ENCODE measurements at regions not wholly inside any gene's neighbourhood (a gene's known extent, or its start where the extent isn't known, plus 50 kb on each side); places are given as distances from the start of the nearest gene placed in this dataset.

DNA sequence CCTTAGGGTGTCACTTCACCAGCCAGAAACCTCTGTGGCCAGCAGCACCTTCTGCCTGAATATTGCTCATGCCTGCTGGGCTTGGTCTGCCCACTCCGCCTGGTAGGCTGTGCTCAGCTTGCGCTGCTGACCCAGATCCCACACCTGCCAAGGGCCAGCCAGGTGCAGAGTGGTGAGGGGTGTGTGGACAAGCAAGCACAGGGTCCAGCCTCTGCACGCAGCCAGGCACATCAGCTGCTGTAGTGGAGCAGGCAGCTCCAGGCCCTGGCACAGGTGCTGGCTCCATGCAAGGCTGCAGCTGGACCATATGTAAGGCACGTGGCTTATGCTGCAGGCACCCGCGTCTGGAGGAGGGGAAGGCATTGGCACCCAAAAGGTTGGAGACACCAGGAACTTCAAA, 567.4 kb downstream of the INHBA start:
- no peak for DNase-seq

DNA sequence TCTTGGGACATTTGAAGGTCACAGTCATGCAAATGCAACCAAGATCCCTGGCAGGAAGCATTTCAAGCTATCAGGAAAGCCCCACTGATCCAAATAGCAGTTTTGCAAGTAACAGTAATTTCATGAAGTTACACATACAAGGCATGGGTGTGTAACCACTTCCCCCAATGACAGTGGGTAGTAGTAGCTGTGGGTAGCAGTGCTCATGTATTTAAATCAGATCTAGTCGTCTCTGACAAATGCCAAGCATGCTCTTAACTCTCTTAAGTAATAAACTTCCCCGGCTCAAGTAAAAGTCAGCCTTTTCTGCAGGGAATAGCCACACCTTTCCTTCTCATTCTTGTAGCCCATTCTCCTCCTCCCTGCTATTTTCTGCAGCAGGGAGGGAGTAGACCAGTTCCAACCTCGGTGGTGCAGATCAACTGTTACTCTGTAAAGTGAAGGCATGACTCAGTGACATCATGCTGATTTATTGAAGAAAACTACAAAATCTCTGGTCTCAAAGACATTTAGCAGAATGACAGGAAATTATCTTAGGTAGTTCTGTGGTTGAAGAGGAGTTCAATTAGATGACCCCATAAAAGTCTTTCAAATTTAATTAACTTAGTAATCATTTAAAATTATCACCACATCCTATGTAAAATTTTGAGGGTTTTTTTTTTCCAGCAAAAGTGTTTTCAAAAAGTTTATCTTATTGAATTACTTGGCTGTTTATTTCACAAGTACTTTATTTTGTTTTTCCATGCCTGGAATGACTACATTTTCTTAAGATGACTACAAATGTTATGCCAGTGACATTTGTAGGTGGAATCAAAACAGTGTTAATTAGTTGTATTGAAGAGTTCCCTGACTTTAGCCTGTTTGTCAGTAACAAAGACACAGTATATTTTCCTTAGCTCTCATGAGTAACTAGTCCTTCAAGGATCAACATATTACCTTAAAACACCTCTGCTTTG, 568.3 kb downstream of the INHBA start:
- no peak for DNase-seq

DNA sequence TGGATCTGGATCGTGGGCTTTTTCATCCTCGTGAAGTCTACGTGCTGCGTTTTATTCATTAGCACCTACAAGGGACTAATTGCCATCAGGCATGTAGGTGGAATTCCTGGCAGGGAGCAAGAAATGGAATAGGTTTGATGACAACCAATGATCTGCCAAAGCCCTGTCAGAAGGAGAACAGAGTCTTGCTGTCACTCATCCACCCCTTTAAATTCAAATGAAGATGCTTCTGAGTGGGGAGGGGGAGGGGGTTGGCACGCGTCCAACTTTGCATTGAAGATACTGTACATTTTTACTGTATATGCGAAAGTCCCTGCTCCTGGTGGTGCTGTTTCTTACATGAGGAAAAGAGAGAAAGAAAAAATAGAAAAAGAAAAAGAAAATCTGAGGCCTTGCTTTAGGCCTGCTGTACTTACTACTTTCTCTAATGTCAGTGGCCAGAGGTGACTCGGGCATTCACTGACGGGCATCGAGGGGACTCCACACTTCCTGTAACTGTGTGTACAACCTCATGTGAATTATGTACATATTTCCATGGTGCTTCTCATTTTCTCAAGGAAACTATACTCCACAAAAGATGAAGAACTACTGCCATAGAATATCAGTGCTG, 569.1 kb downstream of the INHBA start:
- DNase-seq: peak in 1 of 51 donors; percentile 15

DNA sequence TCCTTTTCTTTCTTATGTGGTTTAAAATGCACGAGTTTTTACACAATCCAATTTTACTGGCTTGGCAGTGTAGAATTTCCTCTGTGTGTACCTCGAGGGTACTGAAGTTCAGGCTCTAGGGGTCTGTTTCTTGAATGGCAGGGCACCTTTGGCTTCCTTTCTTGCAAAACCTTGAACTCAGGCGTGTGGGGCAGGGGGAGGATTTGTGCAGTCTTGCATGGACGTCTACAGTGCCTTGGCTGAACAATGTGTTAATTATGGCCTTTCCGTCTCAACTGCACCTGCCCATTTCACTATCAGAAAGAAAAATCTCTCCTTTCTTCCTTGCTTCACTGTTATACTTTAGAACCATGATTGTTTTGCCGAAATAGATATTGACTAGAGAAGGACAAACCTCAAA, 570.9 kb downstream of the INHBA start:
- no peak for DNase-seq

DNA sequence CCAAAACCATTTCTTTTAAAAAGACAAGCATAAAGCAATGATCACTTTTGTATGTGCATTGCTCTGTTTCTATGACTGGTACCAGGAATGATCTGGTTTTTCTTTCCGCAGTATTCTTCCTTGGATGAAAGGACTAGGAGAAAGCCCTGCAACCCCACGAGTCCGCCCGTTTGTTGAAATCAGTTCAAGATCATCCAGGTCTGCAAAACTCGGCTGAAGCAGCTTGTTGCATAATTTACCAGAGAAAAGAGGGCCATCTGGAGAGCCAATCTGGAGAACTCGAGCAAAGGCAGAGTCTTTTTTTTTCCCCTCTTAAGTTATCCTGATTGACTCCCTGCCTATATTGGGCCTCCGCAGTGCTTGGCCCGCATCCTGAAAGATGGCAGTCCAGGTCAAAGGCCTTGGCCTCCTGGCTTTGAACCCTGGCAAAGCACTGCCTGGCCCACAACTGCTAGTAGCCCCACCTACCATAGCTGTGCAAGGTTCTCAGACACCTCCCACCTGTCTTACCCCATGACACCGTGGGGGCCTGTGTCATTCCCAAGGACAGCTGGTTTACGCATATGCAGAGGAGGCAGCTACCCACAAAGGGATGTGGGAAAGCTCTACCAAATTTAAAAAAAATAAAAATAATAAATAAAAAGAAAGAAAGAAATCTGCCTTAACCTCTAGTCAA, 572.2 kb downstream of the INHBA start:
- DNase-seq: no peak

DNA sequence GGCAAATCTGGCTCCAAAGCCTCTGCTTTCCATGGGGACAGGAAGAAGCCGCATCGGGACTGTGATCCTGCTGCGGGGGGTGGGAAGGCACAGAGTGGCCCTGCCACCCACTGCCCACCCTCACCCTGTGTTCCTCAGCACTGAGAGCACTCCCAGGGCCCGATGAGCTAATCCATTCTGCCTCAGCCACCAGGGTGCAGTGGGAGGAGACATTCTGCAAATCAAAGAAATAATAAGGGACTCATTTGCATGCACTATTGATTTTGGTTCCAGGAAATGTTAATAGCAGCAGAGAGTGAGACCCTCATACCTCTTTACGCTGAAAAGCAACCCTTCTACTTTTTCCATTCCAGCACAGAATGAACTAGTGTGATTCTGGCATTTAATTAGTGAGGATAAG, 572.8 kb downstream of the INHBA start:
- no peak for DNase-seq

DNA sequence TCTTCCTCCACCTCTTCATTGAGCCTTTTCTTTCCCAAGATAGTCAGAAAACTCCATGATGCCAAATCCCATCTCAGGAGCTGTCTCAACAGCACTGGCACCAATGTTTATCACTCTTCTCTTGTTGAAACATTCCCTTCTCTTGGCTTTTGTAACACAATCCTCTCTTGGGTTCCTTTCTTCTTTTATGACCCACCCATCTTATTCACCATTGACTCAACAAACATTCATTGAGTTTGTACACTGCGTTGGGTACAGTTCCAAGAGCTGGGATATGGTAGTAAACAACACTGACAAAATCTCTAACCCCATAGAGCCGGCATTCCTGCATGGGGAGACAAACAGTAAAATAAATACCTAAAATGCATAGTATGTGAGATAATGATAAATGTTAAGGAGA, 577.5 kb downstream of the INHBA start:
- DNase-seq: no peak

DNA sequence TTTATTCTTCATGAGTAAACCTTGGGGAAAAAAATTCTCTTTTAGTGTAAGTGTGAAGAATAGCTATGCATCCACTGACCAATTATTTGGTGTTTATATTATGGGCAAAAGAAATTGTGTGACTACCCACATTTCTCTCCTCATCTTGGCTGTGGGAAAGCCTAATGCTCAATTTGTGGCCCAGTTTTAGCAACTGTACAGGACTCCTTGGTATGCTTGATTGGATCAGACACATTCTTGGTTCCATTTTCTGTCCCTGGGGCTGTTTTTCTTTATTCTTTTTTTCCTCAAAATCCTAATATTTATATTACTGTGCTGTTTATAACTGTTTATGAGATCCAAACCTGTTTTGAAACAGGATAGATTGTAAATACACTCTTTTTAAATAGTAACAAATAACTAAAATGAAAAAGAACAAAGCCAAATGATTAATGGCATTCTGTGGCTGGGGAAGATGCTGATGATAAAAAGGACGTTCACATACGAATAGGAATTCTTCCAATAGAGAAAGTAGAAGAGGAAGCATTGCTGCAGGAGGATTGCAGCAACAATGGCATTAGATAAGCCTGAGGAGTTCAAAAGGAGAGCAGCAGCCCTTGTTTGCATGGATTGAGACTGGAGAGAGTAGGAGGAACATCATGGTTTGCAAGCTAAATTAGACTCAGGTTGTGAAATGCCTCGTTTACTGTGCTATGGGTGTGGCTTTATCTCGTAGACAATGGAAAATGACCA, 580.5 kb downstream of the INHBA start:
- DNase-seq: no peak

DNA sequence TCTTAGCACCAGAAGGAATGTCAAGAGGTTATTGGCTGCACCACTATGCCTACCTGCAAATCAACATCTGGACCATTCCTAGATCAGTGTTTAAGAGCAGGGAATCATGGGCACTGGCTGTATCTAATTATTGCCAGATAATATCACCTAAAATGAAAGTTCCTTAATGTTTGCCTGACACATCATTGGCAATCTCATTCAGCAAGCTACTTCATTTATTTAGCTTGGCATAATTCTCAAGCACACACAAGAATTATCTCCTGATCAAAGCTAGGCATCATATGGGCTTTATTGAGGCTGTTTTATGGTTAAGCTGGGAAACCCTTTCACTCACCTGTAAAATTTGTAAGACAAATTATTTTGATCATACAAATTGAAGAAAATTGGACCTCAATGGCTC, 581.7 kb downstream of the INHBA start:
- no peak for DNase-seq

DNA sequence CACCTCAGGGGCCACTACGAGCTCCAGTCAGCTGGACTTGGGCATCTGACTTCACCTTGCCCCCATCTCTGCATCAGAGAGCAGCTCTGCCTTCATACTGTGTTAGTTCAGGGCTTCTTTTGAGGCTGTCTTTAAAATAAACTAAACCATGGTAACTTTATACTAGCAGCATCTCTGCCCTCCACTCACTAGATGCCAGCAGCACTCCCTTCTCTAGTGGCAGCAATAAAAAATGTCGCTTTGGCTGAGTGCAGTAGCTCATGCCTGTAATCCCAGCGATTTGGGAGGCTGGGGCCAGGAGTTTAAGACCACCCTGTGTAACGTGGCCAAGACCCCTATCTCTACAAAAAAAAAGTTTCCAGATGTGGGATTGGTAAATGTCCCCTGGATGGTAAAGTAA, 584.4 kb downstream of the INHBA start:
- DNase-seq: no peak

DNA sequence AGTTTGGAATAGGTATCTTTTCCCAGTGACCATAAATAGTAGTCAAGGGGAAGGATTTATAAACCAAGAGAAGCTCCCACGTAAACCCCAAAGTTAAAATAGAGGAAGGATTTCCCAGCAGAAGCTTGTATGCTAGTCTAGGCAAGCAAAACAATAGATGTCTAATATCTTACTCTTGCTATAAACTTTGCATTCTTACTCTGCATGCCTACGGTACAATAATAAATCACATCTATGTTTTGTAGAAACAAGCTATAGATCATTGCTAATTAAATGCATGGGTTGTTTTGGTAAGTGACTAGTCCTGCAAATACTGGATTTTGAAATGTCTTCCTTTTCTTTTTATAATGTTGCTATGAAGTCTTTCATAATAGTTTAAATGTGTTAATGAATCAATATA, 585.5 kb downstream of the INHBA start:
- DNase-seq: no peak

DNA sequence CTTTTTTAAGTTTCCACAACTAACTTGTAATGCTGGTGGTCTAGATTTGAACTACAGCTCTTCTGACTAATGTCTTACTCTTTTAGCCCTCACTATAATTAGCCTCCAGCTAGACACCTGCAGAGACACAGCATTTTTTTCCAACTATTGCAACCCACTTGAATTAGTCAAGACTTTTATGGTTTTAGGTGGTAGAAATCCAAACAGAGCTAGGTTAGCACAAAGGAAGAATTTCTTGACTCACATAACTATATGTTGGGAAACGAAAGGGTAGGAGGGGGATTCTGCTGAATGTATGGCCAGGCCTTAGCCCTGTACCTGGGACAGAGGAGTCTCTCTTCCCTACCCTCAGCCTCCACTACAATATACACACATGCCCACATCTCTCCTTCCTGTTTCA, 586.1 kb downstream of the INHBA start:
- DNase-seq: no peak

DNA sequence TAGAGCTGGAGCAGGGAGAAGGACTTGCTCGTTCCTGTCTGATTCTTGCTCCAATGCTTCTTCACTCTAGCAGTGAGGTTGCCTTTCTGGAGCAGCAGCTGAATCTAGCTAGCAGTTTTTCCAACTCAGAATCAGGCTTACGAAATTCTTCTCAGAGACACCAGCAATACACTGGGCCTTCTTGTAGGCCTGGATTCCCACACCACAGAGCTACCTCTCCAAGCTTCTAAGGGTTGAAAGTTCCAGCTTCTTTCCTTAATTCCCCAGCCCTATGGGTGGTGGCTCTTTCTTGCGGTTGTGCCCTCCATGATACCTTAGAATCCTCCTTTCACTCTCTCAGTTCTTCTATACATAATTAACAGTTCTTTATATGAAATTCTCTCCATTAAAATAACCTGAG, 586.6 kb downstream of the INHBA start:
- DNase-seq: no peak

DNA sequence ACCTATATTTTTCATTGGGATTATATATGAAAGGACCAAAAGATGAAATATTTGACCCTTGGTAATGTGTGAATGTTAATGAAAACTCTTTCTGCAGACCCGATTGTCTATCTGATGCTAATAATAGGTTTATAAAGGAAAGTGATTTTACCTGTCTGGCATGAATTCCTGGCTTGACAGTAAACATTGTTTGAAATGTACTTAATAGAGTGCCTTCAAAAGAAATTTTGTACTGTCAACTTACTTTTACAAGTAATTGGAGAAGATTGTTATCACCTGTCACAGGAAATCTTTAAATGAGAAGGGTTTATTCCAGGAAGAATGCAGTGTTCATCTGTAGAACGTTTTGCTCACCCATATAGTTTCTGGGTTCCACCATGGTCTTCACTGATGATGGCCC, 588.2 kb downstream of the INHBA start:
- DNase-seq: no peak

DNA sequence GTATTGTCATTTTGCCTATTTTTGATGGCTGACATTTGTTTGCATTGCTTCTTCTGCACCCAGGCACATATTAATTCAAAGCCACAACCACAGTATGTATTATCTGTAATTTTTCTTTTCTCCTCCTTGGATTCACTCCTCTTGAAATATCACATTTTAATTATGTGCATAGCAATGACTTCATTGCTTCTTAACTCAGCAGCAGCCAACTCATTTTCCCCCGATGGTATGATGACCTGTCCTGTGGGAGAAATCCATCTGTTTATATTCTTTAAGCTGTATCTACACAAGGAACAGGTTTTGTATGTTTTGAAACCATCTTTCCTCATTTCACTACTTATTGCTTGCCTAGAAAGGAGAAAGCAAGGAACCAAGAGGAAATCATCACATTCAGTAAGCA, 588.8 kb downstream of the INHBA start:
- no peak for DNase-seq

DNA sequence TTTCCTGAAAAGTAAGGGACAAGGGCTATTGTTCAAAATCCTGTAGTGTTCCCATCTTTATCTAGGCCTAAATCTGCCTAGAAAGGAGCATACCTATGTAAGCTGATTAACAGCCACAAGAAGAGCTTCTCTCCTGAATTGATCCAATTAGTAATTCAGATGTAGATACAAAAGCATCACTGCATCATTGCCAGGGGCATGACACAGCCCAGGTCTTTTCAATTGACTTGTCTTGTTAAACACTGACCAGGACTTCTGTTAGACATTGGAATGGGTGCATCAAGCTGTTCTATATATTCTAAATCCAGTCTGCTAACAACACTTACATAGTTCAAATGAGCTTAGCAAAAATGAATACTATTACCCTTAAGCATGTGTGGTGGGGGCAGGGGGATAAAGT, 589.2 kb downstream of the INHBA start:
- DNase-seq: no peak

DNA sequence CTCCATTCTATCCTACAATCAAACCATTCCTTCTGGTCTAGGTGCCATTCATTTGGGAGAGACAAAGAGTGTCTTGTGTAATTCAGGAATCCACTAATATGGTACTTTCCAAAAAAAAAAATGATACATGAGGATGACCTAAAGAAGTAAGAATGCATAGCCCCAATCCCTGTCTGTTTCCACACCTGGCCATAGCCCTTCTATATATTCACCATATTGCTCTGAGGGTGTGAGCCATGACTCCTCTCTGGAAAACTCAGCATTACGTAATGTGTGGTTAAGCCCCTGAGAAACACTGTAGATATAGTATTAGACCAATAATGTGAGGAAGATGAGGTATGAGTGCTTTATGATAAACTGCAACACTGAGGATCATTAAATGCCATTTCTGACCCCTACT, 592.7 kb downstream of the INHBA start:
- DNase-seq: no peak

DNA sequence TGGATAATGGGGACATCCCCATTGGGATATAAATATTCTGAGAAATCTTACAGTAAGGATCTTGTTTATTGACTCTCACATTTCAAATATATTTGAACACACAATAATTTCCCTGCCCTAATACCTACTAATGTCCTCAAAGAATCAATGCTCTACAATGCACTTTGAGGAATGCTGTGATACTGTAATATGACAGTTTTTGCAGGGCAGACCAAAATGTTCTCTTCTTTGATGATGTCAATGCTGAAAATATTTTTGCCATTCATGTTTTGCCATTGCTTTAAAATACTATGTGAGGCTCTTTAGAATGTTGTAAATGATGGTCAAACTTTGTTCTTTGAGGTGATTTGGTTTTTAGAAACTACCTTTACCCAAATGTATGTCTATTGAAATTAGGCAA, 594.1 kb downstream of the INHBA start:
- DNase-seq: no peak

DNA sequence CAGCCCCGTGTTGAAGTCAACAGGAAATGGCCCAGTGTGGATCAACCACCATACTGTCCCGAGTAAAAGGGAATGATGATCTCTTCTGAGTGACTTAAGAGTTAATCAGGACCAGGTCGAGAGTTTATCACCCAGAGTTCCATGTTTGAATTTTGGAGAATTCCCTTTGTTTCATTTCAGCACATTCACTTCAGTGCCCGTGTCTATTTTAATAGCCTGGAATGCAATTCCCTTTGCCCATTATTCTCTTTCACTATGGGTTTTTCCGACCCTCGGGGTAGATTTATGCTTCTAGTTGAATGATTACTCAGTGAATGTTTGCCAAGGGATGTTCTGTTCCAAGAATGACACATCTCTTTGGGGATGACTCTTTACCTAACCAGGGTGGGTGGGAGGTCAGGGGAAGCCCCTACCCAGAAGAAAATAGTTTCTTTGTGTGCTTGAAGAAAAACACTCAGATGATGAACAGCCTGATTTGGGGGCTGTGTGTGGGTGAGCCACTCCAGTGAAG, 594.9 kb downstream of the INHBA start:
- DNase-seq: no peak

DNA sequence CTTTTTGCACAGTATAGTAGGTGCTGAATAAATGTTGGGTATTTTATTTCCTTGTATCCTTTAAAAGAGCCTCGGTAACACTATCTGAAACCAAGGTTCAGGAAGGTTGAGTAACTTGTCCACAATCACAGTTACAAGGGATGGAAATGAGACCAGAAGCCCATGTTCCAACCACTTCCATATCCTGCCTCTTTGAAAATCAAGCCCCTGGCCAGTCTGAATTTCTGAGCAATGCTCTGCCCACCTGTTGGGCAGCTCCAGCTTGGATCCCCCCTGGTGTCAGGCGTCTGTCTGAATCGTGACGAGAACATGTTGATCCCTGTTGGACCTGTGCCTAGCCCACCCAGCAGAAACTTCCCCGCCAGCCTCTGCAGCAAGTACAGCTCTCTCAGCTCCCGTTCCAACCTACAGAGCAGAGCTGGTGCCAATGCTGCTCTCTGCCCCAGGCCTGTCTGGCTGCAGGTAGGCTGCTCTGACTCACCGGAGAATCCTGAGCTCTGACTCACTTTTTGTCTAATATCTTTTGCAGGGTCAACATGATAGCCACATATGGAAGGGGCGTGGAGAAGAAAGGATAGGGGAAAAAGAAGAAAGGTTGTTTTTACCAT, 595.5 kb downstream of the INHBA start:
- DNase-seq: no peak

DNA sequence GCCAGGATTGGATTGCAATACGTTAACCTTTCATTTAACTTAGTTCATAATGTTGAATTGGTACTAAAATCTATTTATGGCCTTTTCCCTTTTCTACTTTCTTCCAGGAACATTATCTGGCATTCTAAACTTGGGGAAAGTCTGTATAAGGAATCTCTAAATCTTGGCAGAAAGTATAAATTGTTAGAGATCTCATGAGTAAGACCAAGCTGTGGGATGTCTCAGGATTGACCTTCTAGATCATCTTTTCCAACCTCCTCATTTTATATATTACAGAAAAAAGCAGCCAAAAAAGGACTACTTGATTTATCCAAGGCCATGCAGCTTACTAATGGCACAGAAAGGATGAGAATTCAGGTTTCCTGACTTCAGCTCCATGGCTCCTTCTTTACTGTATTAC, 598.3 kb downstream of the INHBA start:
- no peak for DNase-seq
